ENCODE measurements at regions not wholly inside any gene's neighbourhood (a gene's known extent, or its start where the extent isn't known, plus 50 kb on each side); places are given as distances from the start of the nearest gene placed in this dataset.

DNA sequence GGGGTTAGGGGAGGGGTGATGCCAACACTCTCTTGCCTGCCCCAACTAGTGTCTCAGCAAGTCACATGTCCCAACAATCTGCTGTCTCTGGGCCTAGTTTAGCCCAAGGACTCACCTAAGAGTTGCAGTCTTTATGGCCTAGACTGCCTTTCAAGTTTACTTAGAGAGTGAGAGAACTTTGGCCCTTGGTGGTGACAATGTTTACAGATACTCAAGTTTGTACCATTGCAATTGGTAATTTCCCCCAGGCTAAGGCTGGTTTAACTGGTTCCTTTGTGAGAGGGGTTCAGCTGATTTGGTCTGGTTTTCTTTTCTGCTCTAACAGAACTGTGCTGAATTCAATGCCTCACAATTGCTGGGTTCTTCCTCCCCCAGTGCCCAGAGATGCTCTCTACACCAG lies 1279.9 kb upstream of the EYS start:
- Histone ChIP-seq H3K9me3 (ENCODE audit: control insufficient read depth in 2 of 3, insufficient read depth in 1 of 3, low read length in 3 of 3) (peaks cover 0 to 4% (median 0%) of the 10 kb centered on the region in 3 donors), H3K4me1 (ENCODE audit: control insufficient read depth in 2 of 3, insufficient read depth in 2 of 3, low read depth in 1 of 3, low read length in 3 of 3) (no peaks in the 10 kb centered on the region), H3K9ac (ENCODE audit: low read length in 3 of 3) (no peak overlapping the region), H3K4me3 (ENCODE audit: low read length in 3 of 3) (no peak overlapping the region), H3K27ac (ENCODE audit: low read depth in 2 of 2, low read length in 2 of 2) (no peak overlapping the region), H3K36me3 (ENCODE audit: control insufficient read depth in 2 of 3, insufficient read depth in 3 of 3, low read length in 3 of 3) (no peaks in the 10 kb centered on the region), H3K27me3 (ENCODE audit: control insufficient read depth, insufficient read depth, low read length) (no peaks in the 10 kb centered on the region)
- no peak for FAIRE-seq
- no peak for DNase-seq
- TF ChIP-seq CTCF (IDR thresholded peaks at IDR 0.05; ENCODE audit: borderline replicate concordance, extremely low read depth, insufficient read depth) = no peak
- intact Hi-C loops (cut with DNase I) = no loop called here

- DNase-seq (no peak), FAIRE-seq (no peak)
- H3K27ac ChIP-seq (ENCODE audit: low read depth in 2 of 2, low read length in 2 of 2) = no peak overlapping the region
- H3K9me3 ChIP-seq (ENCODE audit: control insufficient read depth in 2 of 3, insufficient read depth in 1 of 3, low read length in 3 of 3) = no peaks in the 10 kb centered on the region
- intact Hi-C loops (cut with DNase I) = no loop called here
- TF ChIP-seq CTCF (IDR thresholded peaks at IDR 0.05; ENCODE audit: borderline replicate concordance, extremely low read depth, insufficient read depth) = no peak
- H3K4me3 ChIP-seq (ENCODE audit: low read length in 3 of 3) = no peak overlapping the region
- H3K9ac ChIP-seq (ENCODE audit: low read length in 3 of 3) = no peak overlapping the region
- no peaks in the 10 kb centered on the region for H3K4me1 ChIP-seq (ENCODE audit: control insufficient read depth in 2 of 3, insufficient read depth in 2 of 3, low read depth in 1 of 3, low read length in 3 of 3)
- no peaks in the 10 kb centered on the region for H3K27me3 ChIP-seq (ENCODE audit: control insufficient read depth, insufficient read depth, low read length)
- H3K36me3 ChIP-seq (ENCODE audit: control insufficient read depth in 2 of 3, insufficient read depth in 3 of 3, low read length in 3 of 3) = no peaks in the 10 kb centered on the region
These were observed 1278.8 kb upstream of the EYS start for GRCh38 chr6:66985816-66986215.

- no peak for TF ChIP-seq CTCF (IDR thresholded peaks at IDR 0.05; ENCODE audit: borderline replicate concordance, extremely low read depth, insufficient read depth)
- no peak overlapping the region for H3K9ac ChIP-seq (ENCODE audit: low read length in 3 of 3)
- intact Hi-C loops (cut with DNase I) = no loop called here
- DNase-seq (no peak), FAIRE-seq (no peak)
- no peak overlapping the region for H3K4me3 ChIP-seq (ENCODE audit: low read length in 3 of 3)
- H3K9me3 ChIP-seq (ENCODE audit: control insufficient read depth in 2 of 3, insufficient read depth in 1 of 3, low read length in 3 of 3) = no peaks in the 10 kb centered on the region
- H3K36me3 ChIP-seq (ENCODE audit: control insufficient read depth in 2 of 3, insufficient read depth in 3 of 3, low read length in 3 of 3) = no peaks in the 10 kb centered on the region
- no peak overlapping the region for H3K27ac ChIP-seq (ENCODE audit: low read depth in 2 of 2, low read length in 2 of 2)
- no peaks in the 10 kb centered on the region for H3K4me1 ChIP-seq (ENCODE audit: control insufficient read depth in 2 of 3, insufficient read depth in 2 of 3, low read depth in 1 of 3, low read length in 3 of 3)
- H3K27me3 ChIP-seq (ENCODE audit: control insufficient read depth, insufficient read depth, low read length) = no peaks in the 10 kb centered on the region
These were observed 1263.3 kb upstream of the EYS start for GRCh38 chr6:66970373-66970772.

- Histone ChIP-seq H3K27ac (ENCODE audit: low read depth in 2 of 2, low read length in 2 of 2) (no peak overlapping the region), H3K27me3 (ENCODE audit: control insufficient read depth, insufficient read depth, low read length) (no peaks in the 10 kb centered on the region), H3K9ac (ENCODE audit: low read length in 3 of 3) (no peak overlapping the region), H3K36me3 (ENCODE audit: control insufficient read depth in 2 of 3, insufficient read depth in 3 of 3, low read length in 3 of 3) (no peaks in the 10 kb centered on the region), H3K4me1 (ENCODE audit: control insufficient read depth in 2 of 3, insufficient read depth in 2 of 3, low read depth in 1 of 3, low read length in 3 of 3) (no peaks in the 10 kb centered on the region), H3K9me3 (ENCODE audit: control insufficient read depth in 2 of 3, insufficient read depth in 1 of 3, low read length in 3 of 3) (no peaks in the 10 kb centered on the region), H3K4me3 (ENCODE audit: low read length in 3 of 3) (no peak overlapping the region)
- TF ChIP-seq CTCF (IDR thresholded peaks at IDR 0.05; ENCODE audit: borderline replicate concordance, extremely low read depth, insufficient read depth) = no peak
- FAIRE-seq (no peak), DNase-seq (no peak)
- intact Hi-C loops (cut with DNase I) = no loop called here
These were observed 1258.2 kb upstream of the EYS start for GRCh38 chr6:66965227-66965626.
